CD4-positive, alpha-beta memory T cell (primary cell): ENCODE measurements at regions not wholly inside any gene's neighbourhood (a gene's known extent, or its start where the extent isn't known, plus 50 kb on each side); places are given as distances from the start of the nearest gene placed in this dataset.

ENCODE experiments used
- CTCF ChIA-PET: fragments of 350-600 bp; sonication (Branson Sonifier 250); formaldehyde crosslinking; loops from one replicate; lab custom pipeline; 2021; ENCODE audit warnings: inconsistent platforms; ENCODE audit not compliant: partially characterized antibody; lab: Charles Lee
- POLR2A ChIA-PET: fragments of 350-600 bp; sonication (Branson Sonifier 250); formaldehyde crosslinking; loops from one replicate; lab custom pipeline; 2021; ENCODE audit not compliant: partially characterized antibody; lab: Charles Lee
- DNase-seq, 5 donors: peaks; one replicate each; pipeline versions ENCODE4 v3.0.0 to v3.0.0-alpha.2; 2020 to 2022; ENCODE audit warnings: mixed read lengths in 1 of 5
- H3K27ac ChIP-seq: one replicate; pipeline ENCODE4 v1.7.0; 2013; ENCODE audit warnings: low read depth, low read length
- H3K27me3 ChIP-seq: 2 replicates; pipeline ENCODE4 v1.7.0; 2013; ENCODE audit warnings: mild to moderate bottlenecking, low read length, moderate library complexity; ENCODE audit not compliant: insufficient read depth
- H3K36me3 ChIP-seq: 2 replicates; pipeline ENCODE4 v1.7.0; 2013; ENCODE audit warnings: mild to moderate bottlenecking, low read length, moderate library complexity; ENCODE audit not compliant: insufficient read depth
- H3K4me1 ChIP-seq: 2 replicates; pipeline ENCODE4 v1.7.0; 2013; ENCODE audit warnings: mild to moderate bottlenecking, low read length, moderate library complexity; ENCODE audit not compliant: insufficient read depth
- H3K4me3 ChIP-seq, 2 donors: one replicate each; pipeline ENCODE4 v1.7.0; 2013; ENCODE audit warnings: low read length in 2 of 2, mild to moderate bottlenecking in 1 of 2
- H3K9me3 ChIP-seq, 2 donors: one replicate each; pipeline ENCODE4 v1.7.0; 2013; ENCODE audit warnings: low read length in 2 of 2, control low read depth in 1 of 2; ENCODE audit not compliant: control insufficient read depth in 1 of 2
- H3K27ac Mint-ChIP-seq, 7 donors: one replicate each; pipeline ENCODE4 v1.8.0; 2020 to 2021; ENCODE audit warnings: mixed read lengths in 7 of 7, mild to moderate bottlenecking in 6 of 7, inconsistent platforms in 3 of 7, moderate library complexity in 3 of 7
- H3K27me3 Mint-ChIP-seq, 2 donors: one replicate each; pipeline ENCODE4 v1.8.0; 2020 to 2021; ENCODE audit warnings: mixed read lengths in 2 of 2
- H3K36me3 Mint-ChIP-seq, 2 donors: one replicate each; pipeline ENCODE4 v1.8.0; 2020 to 2021; ENCODE audit warnings: mixed read lengths in 2 of 2, inconsistent platforms in 1 of 2, mild to moderate bottlenecking in 1 of 2
- H3K4me1 Mint-ChIP-seq, 4 donors: one replicate each; pipeline ENCODE4 v1.8.0; 2020 to 2021; ENCODE audit warnings: mixed read lengths in 4 of 4, mild to moderate bottlenecking in 1 of 4
- H3K4me3 Mint-ChIP-seq, 8 donors: one replicate each; pipeline ENCODE4 v1.8.0; 2020 to 2021; ENCODE audit warnings: mixed read lengths in 8 of 8, mild to moderate bottlenecking in 7 of 8, moderate library complexity in 6 of 8, inconsistent platforms in 3 of 8
- H3K9me3 Mint-ChIP-seq, 8 donors: one replicate each; pipeline ENCODE4 v1.8.0; 2020 to 2021; ENCODE audit warnings: mixed read lengths in 8 of 8, mild to moderate bottlenecking in 5 of 8, inconsistent platforms in 3 of 8, moderate library complexity in 1 of 8
- intact Hi-C: fragments of 100-400 bp; cut with micrococcal nuclease; formaldehyde crosslinking; loops from one replicate; pipeline ENCODE4 v1.15.1; 2023

DNA sequence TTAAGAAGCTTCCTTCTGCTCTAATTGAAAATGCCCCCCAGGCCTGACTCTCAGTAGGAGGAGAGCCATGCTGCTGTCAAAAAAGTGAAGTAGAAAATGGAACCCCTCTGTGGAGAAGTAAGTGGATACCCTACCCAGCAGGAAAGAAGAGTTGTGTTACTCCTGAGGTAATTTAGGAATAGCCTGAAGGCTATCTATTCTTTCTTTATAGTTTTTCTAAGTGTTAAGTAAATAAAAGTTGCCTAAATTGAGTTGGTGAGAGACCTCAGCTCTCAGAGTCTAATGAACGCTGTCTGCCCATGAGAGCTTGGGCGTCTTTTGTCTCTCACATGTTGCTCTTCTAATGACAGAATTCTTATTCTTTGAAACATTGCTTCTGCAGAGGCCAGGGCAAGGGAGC lies 116.2 kb downstream of the NSUN3 start:
- no peak overlapping the region for H3K27ac ChIP-seq
- DNase-seq, result no peak
- intact Hi-C loops, result no loop called here
- H3K36me3 ChIP-seq, result no peaks in the 10 kb centered on the region
- Mint-ChIP-seq H3K27me3 (peaks cover 1 to 2% of the 10 kb centered on the region in 2 donors), H3K27ac (no peak overlapping the region), H3K4me1 (no peaks in the 10 kb centered on the region), H3K4me3 (no peak overlapping the region), H3K9me3 (peaks cover 0 to 2% (median 0%) of the 10 kb centered on the region in 8 donors), H3K36me3 (no peaks in the 10 kb centered on the region)
- H3K9me3 ChIP-seq, result no peaks in the 10 kb centered on the region
- no peaks in the 10 kb centered on the region for H3K4me1 ChIP-seq
- H3K4me3 ChIP-seq, result no peak overlapping the region
- CTCF ChIA-PET, result no interaction called here
- H3K27me3 ChIP-seq, result no peaks in the 10 kb centered on the region
- POLR2A ChIA-PET, result no interaction called here

DNA sequence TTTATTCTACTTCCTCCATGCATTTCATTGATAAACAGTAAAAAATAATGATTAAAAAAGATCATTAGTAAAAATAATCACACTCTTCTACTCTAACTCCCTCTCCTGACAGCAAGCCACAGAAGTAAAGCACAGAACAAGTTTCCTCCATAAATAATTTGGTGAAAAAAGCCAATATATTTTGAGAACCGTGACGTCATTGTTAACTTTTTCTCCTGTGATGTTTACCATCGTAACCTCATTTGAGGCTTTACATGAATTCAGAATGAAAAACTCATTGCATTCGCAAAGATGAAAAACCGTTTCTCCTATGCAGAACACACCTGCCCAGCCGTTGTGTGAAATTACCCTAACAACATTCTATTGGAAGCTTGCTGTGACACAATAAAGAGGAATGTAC lies 120.7 kb downstream of the NSUN3 start:
- Mint-ChIP-seq H3K27ac (no peak overlapping the region), H3K36me3 (no peaks in the 10 kb centered on the region), H3K4me1 (no peaks in the 10 kb centered on the region), H3K27me3 (peaks cover 0 to 1% of the 10 kb centered on the region in 2 donors), H3K9me3 (no peaks in the 10 kb centered on the region), H3K4me3 (no peak overlapping the region)
- no peak overlapping the region for H3K27ac ChIP-seq
- no peak for DNase-seq
- POLR2A ChIA-PET, result no interaction called here
- H3K4me1 ChIP-seq, result no peaks in the 10 kb centered on the region
- CTCF ChIA-PET, result no interaction called here
- no peaks in the 10 kb centered on the region for H3K27me3 ChIP-seq
- no peak overlapping the region for H3K4me3 ChIP-seq
- no peaks in the 10 kb centered on the region for H3K36me3 ChIP-seq
- no peaks in the 10 kb centered on the region for H3K9me3 ChIP-seq
- intact Hi-C loops, result no loop called here

DNA sequence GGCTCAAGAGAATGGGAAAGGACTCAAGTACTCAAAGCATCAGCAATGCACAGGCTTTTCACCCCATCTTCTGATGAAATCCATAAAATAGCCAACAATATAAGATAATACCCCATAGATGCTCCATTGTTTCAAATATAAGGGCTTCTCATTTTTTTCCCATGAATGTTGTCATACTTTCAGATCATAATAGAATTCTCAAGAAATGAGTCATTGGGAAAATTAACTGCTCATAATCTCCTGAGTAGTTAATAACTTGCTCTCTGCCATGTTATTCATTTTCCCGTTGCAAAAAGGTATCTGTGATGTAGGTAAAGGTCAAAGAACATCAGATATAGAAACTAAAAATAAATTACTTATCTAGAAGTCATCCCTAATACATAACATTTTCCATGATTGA lies 121.9 kb downstream of the NSUN3 start:
- Histone ChIP-seq H3K36me3 (no peaks in the 10 kb centered on the region), H3K4me1 (no peaks in the 10 kb centered on the region), H3K27me3 (no peaks in the 10 kb centered on the region), H3K4me3 (no peak overlapping the region), H3K9me3 (no peaks in the 10 kb centered on the region), H3K27ac (no peak overlapping the region)
- Mint-ChIP-seq H3K27me3 (peaks cover 0 to 1% of the 10 kb centered on the region in 2 donors), H3K36me3 (no peaks in the 10 kb centered on the region), H3K4me1 (no peaks in the 10 kb centered on the region), H3K9me3 (no peaks in the 10 kb centered on the region), H3K27ac (no peak overlapping the region), H3K4me3 (no peak overlapping the region)
- ChIA-PET POLR2A (no interaction called here), CTCF (no interaction called here)
- intact Hi-C loops, result no loop called here
- DNase-seq, result no peak

DNA sequence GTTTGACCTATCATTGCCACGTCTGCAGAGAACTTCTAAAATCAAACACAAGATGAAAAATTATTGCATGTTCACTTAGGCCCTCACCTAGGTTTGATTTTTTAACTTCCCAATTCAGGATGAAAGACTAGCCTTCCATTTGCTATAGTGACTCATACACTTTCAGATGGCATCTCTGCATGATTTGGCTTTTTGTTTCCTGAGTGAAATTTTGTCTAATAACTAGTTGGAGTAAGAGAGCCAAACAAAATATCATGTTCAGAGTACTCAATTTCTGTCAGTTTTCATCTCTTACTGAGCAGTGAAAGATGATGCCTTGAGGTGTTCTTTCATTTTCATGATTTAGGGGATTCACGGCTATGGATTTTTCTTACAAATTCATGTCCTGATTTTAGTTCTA lies 122.9 kb downstream of the NSUN3 start:
- no peaks in the 10 kb centered on the region for H3K4me1 Mint-ChIP-seq
- H3K27me3 Mint-ChIP-seq, result peaks cover 0 to 1% of the 10 kb centered on the region in 2 donors
- no peak overlapping the region for H3K27ac Mint-ChIP-seq
- intact Hi-C loops, result no loop called here
- no peak overlapping the region for H3K4me3 Mint-ChIP-seq
- H3K9me3 Mint-ChIP-seq, result no peaks in the 10 kb centered on the region
- no peaks in the 10 kb centered on the region for H3K36me3 Mint-ChIP-seq
- ChIA-PET POLR2A (no interaction called here), CTCF (interaction anchor here (1.3 kb wide), 1 partner anchor 9 kb away, joined by 3 read pairs; no protein-coding TSS in a partner anchor)
- H3K27ac ChIP-seq, result no peak overlapping the region
- H3K4me3 ChIP-seq, result no peak overlapping the region
- no peaks in the 10 kb centered on the region for H3K36me3 ChIP-seq
- no peaks in the 10 kb centered on the region for H3K9me3 ChIP-seq
- DNase-seq, result no peak
- no peaks in the 10 kb centered on the region for H3K27me3 ChIP-seq
- no peaks in the 10 kb centered on the region for H3K4me1 ChIP-seq

DNA sequence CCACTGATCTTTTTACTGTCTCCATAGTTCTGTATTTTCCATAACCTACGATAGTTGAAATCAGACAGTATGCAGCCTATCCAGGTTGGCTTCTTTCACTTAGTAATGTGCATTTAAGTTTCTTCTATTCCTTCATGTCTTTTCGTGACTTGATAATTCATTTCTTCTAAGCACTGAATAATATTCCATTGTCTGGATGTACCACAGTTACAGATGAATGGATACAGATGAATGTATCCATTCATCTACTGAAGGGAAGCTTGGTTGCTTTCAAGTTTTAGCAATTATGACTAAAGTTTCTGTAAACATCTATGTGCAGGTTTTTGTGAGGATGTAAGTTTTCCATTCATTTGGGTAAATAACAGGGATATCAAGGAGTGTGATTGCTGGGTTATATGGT lies 124.8 kb downstream of the NSUN3 start:
- no peaks in the 10 kb centered on the region for H3K4me1 Mint-ChIP-seq
- H3K4me1 ChIP-seq, result no peaks in the 10 kb centered on the region
- H3K9me3 Mint-ChIP-seq, result peaks cover 0 to 2% (median 0%) of the 10 kb centered on the region in 8 donors
- H3K27me3 ChIP-seq, result no peaks in the 10 kb centered on the region
- no peaks in the 10 kb centered on the region for H3K36me3 Mint-ChIP-seq
- no peak for DNase-seq
- no peak overlapping the region for H3K4me3 ChIP-seq
- CTCF ChIA-PET, result no interaction called here
- POLR2A ChIA-PET, result no interaction called here
- no peaks in the 10 kb centered on the region for H3K36me3 ChIP-seq
- no peak overlapping the region for H3K4me3 Mint-ChIP-seq
- intact Hi-C loops, result no loop called here
- H3K27ac Mint-ChIP-seq, result no peak overlapping the region
- no peaks in the 10 kb centered on the region for H3K9me3 ChIP-seq
- H3K27ac ChIP-seq, result no peak overlapping the region
- peaks cover 1% of the 10 kb centered on the region in 2 donors for H3K27me3 Mint-ChIP-seq

DNA sequence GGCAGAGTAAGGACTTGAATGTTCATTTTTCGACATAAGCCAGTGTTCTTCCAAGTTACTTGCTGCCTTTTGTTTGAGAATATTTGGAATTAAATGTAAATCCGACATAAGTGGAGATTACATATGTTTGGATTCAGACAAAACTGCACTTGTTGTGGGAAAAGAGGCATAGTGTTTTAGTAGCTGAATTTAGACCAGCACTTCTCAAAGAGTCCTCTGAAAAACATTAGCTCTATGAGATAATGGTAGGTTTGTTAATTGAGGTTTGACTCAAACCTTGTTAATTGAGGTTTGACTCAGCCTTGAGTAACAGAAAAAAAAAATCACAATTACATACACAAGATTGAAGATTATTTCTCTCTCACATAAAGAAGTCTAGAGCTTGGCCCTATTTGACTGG lies 132.5 kb downstream of the NSUN3 start:
- H3K9me3 Mint-ChIP-seq, result peaks cover 0 to 8% (median under 1%) of the 10 kb centered on the region in 8 donors
- CTCF ChIA-PET, result no interaction called here
- POLR2A ChIA-PET, result no interaction called here
- no peak overlapping the region for H3K4me3 Mint-ChIP-seq
- no peak overlapping the region for H3K27ac ChIP-seq
- H3K27me3 ChIP-seq, result no peaks in the 10 kb centered on the region
- H3K9me3 ChIP-seq, result no peaks in the 10 kb centered on the region
- H3K4me1 Mint-ChIP-seq, result no peaks in the 10 kb centered on the region
- no peaks in the 10 kb centered on the region for H3K36me3 Mint-ChIP-seq
- H3K27ac Mint-ChIP-seq, result no peak overlapping the region
- no peaks in the 10 kb centered on the region for H3K4me1 ChIP-seq
- H3K27me3 Mint-ChIP-seq, result peaks cover 0 to 5% of the 10 kb centered on the region in 2 donors
- no peaks in the 10 kb centered on the region for H3K36me3 ChIP-seq
- intact Hi-C loops, result no loop called here
- no peak for DNase-seq
- H3K4me3 ChIP-seq, result no peak overlapping the region

DNA sequence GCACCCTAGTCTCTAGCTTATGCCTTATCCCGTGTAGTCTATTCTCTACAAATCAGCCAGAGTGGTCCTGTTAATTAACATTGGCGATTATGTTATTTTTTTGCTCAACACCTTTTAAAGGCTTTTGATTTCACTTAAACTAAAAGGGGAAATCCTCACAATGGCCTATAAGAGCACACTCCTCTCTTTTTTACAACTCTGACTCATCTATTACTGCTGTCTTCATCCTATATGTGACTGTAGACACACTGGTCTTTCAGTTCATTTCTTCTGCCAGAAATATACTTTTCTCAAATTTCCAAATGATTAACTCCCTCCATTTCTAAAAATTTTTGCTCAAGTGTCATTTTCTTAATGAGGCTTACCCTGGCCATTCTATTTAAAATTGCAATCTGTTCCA lies 143.4 kb downstream of the NSUN3 start:
- H3K4me1 ChIP-seq, result no peaks in the 10 kb centered on the region
- peaks cover 0 to 3% of the 10 kb centered on the region in 2 donors for H3K27me3 Mint-ChIP-seq
- H3K4me3 Mint-ChIP-seq, result no peak overlapping the region
- peaks cover 0 to 2% (median 0%) of the 10 kb centered on the region in 8 donors for H3K9me3 Mint-ChIP-seq
- H3K4me1 Mint-ChIP-seq, result no peaks in the 10 kb centered on the region
- no peaks in the 10 kb centered on the region for H3K36me3 ChIP-seq
- CTCF ChIA-PET, result no interaction called here
- no peak overlapping the region for H3K27ac ChIP-seq
- no peaks in the 10 kb centered on the region for H3K27me3 ChIP-seq
- no peak for DNase-seq
- H3K27ac Mint-ChIP-seq, result no peak overlapping the region
- H3K9me3 ChIP-seq, result no peaks in the 10 kb centered on the region
- POLR2A ChIA-PET, result no interaction called here
- intact Hi-C loops, result no loop called here
- no peaks in the 10 kb centered on the region for H3K36me3 Mint-ChIP-seq
- no peak overlapping the region for H3K4me3 ChIP-seq

DNA sequence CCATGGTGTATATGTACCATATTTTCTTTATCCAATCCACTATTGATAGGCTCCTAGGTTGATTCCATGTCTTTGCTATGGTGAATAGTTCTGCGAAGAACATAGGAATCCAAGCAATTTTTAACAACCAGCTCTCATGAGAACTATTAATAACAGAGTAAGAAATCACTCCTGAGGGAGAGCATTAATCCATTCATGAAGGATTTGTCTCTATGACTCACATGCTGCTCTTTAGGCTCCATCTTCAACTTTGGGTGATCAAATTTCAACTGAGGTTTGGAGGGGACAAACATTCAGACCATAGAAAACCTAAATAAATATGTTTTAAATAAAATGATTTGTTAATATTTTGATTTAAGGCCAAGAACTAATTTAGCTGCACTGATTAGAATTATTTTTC lies 147.4 kb downstream of the NSUN3 start:
- no peak overlapping the region for H3K27ac Mint-ChIP-seq
- peaks cover 0 to 4% (median 0%) of the 10 kb centered on the region in 8 donors for H3K9me3 Mint-ChIP-seq
- CTCF ChIA-PET, result no interaction called here

More for the DNA sequence above, 147.4 kb downstream of the NSUN3 start:
- Mint-ChIP-seq H3K36me3 (no peaks in the 10 kb centered on the region), H3K4me3 (no peak overlapping the region), H3K27me3 (no peaks in the 10 kb centered on the region), H3K4me1 (no peaks in the 10 kb centered on the region)
- Histone ChIP-seq H3K9me3 (no peaks in the 10 kb centered on the region), H3K36me3 (no peaks in the 10 kb centered on the region), H3K4me3 (no peak overlapping the region), H3K27ac (no peak overlapping the region), H3K4me1 (no peaks in the 10 kb centered on the region), H3K27me3 (no peaks in the 10 kb centered on the region)
- POLR2A ChIA-PET, result no interaction called here
- DNase-seq, result no peak
- intact Hi-C loops, result no loop called here
